GM19238 (cell line): ENCODE measurements at regions not wholly inside any gene's neighbourhood (a gene's known extent, or its start where the extent isn't known, plus 50 kb on each side); places are given as distances from the start of the nearest gene placed in this dataset.

ENCODE experiments used
- DNase-seq: peaks from one replicate; pipeline ENCODE4 v3.0.0; 2011; ENCODE audit warnings: low spot score; ENCODE audit not compliant: insufficient read length

DNA sequence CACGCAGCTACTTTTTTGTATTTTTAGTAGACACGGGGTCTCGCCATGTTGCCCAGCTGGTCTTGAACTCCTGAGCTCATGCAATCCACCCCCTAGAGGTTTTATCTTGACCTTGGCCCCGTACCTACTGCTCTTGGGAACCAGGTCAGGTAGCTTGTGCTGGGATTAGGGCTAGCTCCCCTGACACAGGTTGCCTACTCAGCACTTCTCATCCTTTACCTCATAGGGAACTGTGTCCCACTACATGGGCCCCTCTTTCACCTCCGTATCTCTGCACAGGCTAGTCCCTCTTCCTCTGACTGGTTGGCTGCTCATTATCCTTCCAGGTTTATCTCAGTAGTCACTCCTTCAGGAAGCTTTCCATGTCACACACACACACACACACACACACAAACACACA is 58.0 kb upstream of the ITPRID1 start:
- DNase-seq: no peak

DNA sequence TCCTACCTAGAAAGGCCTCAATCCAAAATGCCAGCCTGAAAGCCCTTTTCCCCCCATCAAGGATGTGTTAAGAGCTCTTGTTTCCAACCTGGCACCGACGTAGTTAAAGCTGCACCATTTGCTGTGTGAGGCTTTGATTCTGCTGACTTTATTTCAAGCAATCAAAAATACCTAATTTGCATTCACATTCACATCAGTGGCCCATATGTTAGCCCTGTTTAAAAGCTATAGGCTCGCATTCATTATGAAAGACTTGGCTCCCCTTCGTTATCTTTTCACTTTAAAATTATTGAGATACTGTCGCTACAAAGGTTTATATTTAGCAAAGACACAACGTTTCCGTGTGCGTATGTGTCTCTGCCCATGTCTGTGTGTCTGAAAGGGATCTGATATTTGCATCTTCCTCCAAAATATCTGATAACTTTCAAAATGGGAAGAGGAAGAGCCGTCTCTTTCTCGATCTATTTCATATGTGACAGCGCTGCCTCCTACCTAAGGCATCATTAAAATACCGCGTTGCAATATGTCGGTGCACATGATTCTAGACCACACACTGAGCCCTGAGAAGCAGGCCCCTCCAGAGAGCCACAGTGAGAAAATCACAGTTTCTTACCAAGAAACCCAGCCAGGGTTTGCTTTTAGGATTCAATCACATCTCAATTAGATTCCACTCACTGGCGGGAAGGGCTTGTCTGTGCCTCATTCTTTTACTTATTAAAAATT is 57.1 kb upstream of the ITPRID1 start:
- DNase-seq: no peak

DNA sequence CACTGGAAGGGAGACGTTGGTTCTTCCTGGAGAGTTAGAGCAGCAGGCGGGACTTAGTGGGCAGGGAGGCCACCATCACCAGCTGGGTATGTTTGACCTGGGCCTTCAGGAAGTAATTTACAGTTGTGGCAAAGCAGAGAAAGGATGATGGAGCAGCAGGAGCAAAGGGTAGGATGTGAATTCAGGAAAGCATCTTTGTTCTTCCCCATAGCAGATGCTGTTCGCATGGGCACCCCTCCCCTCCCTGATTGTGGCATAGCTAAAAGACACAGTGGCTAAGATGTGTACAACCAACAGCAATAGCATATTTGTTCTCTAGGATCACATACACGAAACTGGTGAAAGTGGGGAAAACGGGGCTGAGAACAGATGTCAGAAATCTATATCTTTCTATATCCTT is 56.3 kb upstream of the ITPRID1 start:
- no peak for DNase-seq

DNA sequence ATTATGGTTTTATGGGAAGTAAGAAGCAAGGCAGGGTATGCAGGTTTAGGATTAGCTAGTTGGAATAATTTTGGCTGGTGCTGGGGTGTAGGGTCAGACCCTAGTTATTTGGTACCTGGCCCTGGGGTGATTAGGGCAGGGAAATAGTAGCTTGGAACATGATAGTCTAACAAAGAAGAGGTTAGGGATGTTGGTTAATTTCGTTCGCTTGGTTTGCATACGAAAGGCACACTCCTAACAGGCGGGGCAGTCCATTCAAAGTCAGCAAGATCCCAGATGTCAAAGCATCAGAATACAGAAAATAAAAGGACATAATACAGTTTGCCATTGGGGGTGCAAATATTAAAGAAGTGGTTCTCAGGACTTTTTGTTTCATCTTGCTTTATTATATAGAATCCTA is 55.7 kb upstream of the ITPRID1 start:
- no peak for DNase-seq

DNA sequence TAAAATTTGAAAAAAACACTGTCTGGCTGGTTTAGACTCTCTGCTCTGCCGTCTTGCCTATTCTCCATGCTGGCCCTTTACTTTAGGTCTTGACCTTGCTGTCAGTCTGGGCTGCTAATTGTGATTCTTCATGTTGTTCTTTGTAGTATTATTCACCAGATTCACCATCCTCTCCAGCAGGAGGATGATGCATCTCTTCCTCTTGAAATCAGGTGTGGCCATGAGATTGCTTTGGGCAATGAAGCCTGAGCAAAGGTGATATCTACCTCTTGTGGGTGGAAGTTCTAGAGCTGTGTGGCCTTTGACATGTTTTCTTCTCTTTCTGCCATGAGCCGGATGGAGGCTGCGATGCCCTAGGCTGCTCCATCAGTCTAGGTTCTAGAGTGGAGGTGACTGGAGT is 51.3 kb upstream of the ITPRID1 start:
- DNase-seq: no peak
